ENCODE measurements at regions not wholly inside any gene's neighbourhood (a gene's known extent, or its start where the extent isn't known, plus 50 kb on each side); places are given as distances from the start of the nearest gene placed in this dataset.
"Not testable (repeated sequence)": the region's sequence is repeated elsewhere in the genome, so short reads cannot be mapped to it uniquely, and the experiment has no call there.

- no peak for DNase-seq
Observed at GRCh38 chr18:24561369-24561965, 101.0 kb downstream of the HRH4 start.

- peak; percentile 54 for DNase-seq
Observed at GRCh38 chr18:24567199-24567598, 106.8 kb downstream of the HRH4 start.

DNA sequence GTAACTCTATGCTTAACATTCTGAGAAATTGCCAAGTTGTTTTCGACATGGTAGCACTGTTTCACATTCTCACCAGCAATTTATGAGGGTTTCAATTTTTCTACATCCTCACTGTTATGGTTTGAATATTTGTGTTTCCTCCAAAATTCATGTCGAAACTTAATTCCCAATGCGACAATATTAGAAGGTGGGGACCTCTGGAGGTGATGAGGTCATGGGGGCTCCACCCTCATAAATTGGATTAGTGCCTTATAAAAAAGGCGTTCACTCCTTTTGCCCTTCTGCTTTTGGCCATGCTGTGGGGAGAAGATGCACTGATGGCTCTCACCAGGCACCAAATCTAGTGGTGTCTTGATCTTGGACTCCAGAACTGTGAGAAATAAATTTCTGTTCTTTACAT lies 110.3 kb downstream of the HRH4 start:
- DNase-seq: no peak

- no peak for DNase-seq
Observed at GRCh38 chr18:24582771-24583170, 122.3 kb downstream of the HRH4 start.

GRCh38 chr18:24584205-24584604 lies 123.8 kb downstream of the HRH4 start:
- DNase-seq: no peak

GRCh38 chr18:24584813-24585212 lies 124.4 kb downstream of the HRH4 start:
- peak; percentile 48 for DNase-seq

DNA sequence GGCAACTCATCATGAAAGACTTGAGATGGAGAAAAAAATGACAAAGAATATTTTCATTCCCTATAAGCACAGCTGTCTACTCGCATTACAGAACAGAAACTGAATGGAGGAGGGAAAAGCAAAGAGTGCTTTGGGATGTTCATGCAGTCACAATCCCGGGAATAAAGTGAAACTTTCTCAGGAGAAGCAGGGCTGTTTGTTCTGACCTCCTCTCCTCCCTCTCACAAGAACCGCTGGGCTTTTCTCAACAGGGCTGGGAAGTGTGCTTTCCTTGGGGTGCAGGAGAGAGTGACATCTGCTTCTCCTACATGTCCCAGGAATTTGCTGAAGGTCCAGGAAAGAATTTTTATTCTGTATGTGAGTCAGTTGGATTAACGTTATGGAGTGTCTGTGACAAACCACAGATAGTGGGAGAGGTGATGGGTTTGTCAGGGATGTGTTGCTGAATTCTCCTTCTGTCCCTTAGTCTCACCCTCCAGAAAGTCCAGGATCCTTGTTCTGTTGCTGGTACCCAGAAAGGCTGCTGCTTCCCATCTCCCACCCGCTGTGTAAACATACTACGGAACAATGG lies 125.6 kb downstream of the HRH4 start:
- DNase-seq: peak; percentile 47

DNA sequence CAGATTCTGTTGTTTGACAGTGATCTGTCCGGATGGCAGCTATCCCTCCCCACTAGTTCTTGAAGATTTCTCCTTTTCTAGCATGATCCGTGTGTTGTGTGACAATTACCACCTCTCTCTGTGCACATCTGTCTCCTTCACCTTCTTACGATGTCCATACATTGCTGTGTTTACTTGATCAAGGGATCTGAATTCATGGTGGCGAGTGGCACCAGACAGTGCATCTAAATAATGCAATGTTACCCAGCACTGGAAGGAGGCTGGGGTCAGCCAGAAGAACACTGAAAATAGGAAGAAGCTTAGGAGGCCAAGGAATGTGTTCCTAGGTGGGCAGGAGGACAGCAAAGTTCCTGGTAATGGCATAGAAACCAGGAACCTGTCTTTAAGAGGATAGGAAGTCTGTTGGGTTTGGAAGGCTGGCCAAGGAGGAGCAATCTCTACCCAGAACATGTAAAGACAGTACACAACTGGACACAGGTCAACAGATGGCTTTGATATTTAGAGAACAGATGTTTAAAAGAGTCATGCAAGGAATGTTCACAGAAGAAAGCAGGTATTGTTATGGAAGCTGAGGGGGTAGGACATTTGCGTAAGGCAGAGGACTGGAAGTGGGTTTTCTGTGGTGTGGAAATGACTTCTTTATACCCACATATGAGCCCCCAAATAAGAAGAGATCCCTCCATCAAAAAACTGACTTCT lies 126.4 kb downstream of the HRH4 start:
- DNase-seq: no peak

- DNase-seq: no peak
Observed at GRCh38 chr18:24588440-24588839, 128.0 kb downstream of the HRH4 start.

DNA sequence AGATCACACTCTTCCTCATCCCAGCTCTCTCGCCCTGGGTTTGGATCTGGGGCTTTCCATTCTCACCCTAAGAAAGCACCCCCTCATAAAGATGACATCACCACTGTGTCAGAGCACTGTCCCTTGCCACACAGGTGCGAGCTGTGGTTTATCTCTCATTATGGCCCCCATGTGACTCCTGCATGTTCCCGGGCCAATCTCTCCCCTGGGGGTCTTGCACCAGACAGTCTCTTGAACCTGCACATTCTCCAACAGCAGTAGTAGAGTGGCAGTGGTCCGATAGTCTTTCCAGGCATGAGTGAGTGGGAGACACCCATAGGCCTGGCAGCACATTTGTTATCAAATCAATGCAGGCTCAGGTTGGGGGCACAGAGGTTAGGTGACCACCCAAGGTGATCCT lies 130.5 kb downstream of the HRH4 start:
- DNase-seq: no peak

DNA sequence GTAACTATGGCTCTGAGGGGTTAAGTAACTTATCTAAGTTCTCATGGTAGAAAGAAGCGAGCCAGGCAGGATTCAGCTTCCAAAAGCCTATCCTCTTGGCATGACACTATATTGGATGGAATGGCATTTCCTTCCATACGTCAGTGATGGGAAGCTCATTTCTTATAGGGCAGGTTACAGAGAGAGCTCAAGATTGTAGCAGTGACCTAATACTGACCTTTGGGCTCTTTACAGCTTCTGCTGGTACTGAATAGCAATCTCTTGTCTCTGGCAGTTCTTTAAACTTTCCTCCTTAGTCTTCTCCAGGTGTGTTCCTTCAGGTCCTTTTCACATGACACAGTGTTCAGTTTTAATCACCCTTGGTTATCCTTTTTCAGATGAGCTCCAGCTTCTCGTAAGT lies 133.0 kb downstream of the HRH4 start:
- no peak for DNase-seq

GRCh38 chr18:24593886-24594285 lies 133.4 kb downstream of the HRH4 start:
- DNase-seq: no peak

GRCh38 chr18:24595561-24596031 lies 135.2 kb downstream of the HRH4 start:
- no peak for DNase-seq

GRCh38 chr18:24600076-24600654 lies 139.7 kb downstream of the HRH4 start:
- peak; percentile 65 for DNase-seq

DNA sequence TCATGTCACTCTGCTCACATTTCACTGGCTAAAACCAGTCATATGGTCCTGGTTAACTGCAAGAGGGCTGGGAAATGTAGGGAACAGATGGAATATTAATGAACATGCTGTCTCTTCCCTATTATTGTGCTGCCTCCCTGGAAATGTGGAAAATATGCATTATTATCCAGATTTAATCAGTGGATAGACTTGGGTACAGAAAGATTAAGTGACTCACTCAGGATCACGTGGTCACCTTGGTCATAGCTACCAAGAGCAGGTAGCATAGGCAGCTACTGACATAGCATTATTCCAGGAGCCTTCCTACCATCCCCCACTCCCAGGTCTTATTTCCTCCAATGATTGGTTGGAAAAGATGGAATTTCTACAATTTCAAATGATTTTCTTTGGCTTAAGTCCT lies 141.1 kb downstream of the HRH4 start:
- DNase-seq: no peak

- no peak for DNase-seq
Observed at GRCh38 chr18:24602201-24602600, 141.8 kb downstream of the HRH4 start.

DNA sequence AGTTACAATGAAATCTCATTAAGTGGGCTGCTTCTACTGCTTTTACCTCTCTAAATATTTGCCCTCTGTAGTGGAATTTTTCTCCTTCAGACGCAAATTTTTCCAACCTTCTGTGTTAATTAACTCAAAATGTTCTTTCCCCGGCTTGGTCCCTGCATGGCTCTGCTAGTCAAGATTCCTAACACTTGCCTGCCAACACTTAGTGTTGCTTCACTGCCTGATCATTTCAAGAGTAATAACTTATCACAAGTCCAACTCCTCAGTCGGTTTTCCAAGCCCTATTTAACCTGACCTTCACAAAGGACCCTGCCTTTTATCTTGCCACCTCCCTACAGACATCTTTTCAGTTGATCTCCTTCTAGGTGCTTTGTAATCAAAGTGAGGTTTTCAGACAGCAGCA lies 142.7 kb downstream of the HRH4 start:
- DNase-seq: peak; percentile 14

DNA sequence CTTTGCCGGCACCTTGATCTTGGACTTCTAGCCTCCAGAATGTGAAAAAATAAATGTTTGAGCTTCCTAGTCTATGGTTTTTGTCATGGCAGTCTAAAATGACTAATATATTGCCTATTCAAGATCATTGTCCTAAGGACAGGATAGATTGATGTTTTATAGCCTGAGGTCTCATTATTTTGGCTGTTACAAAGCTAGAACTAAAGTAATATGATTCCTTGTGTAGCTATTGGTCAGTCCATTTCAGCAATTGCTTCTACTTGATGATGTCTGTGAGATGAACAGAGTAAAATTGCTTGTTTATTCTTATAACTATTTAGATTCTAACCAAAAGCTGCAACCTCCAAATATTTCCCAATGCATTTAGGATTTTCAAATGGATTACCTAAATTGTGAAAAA lies 145.0 kb downstream of the HRH4 start:
- DNase-seq: no peak

DNA sequence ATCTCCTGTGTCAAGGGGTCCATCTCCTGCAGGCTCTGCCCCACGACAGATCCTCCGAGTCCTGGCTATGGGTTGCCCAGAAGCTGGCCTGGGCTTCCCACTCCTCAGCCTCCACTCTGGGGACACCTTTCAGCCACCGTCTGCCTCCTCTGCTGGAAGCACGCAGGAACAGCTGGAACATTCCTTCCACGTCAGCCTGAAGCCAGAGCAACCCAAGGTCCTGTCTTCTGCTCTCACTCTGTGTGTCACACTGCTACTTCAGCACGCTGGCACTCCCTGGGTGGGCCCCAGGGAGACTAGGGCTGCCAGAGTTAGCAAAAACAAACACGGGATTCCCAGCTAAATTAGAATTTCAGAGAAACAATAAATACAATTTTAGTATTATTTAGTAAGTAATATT lies 148.8 kb downstream of the HRH4 start:
- DNase-seq: no peak

GRCh38 chr18:24611075-24611474 lies 150.6 kb downstream of the HRH4 start:
- DNase-seq: no peak

GRCh38 chr18:24613896-24614640 lies 153.6 kb downstream of the HRH4 start:
- DNase-seq: no peak

- no peak for DNase-seq
Observed at GRCh38 chr18:24616653-24617052, 156.2 kb downstream of the HRH4 start.

- DNase-seq: not testable (repeated sequence)
Observed at GRCh38 chr18:24624421-24624820, 164.0 kb downstream of the HRH4 start.

All from fibroblast of skin of abdomen (primary cell).